ENCODE measurements at regions not wholly inside any gene's neighbourhood (a gene's known extent, or its start where the extent isn't known, plus 50 kb on each side); places are given as distances from the start of the nearest gene placed in this dataset.

DNA sequence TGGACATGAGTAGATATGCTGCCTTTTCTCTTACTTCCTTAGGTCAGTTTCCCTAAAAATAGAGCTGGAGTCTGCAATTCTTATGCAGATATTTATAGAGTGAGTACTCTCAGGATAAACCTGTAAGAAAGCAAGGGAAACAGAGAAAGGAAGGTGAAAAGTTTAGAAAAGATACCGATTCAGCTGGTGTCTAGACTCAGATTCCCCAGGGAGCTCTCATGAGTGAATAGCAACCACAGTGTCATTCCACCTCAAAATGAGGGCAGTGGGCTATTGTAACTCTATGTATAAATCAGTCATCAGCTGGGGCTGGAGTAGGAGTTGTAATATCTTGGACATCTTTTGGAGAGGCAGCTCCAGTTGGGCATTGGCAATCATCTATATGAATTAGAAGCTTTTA is 1485.1 kb upstream of the TMEFF2 start:
- TF ChIP-seq, protein P1, sequence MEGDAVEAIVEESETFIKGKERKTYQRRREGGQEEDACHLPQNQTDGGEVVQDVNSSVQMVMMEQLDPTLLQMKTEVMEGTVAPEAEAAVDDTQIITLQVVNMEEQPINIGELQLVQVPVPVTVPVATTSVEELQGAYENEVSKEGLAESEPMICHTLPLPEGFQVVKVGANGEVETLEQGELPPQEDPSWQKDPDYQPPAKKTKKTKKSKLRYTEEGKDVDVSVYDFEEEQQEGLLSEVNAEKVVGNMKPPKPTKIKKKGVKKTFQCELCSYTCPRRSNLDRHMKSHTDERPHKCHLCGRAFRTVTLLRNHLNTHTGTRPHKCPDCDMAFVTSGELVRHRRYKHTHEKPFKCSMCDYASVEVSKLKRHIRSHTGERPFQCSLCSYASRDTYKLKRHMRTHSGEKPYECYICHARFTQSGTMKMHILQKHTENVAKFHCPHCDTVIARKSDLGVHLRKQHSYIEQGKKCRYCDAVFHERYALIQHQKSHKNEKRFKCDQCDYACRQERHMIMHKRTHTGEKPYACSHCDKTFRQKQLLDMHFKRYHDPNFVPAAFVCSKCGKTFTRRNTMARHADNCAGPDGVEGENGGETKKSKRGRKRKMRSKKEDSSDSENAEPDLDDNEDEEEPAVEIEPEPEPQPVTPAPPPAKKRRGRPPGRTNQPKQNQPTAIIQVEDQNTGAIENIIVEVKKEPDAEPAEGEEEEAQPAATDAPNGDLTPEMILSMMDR (IDR thresholded peaks at IDR 0.05 in 4 of 5, conservative IDR thresholded peaks at IDR 0.05 in 1 of 5) = no peak
- TF ChIP-seq POLR2A (IDR thresholded peaks at IDR 0.05) = no peak
